ENCODE measurements at regions not wholly inside any gene's neighbourhood (a gene's known extent, or its start where the extent isn't known, plus 50 kb on each side); places are given as distances from the start of the nearest gene placed in this dataset.
A peak's percentile ranks its signal among the peaks of the same experiment; 100 is the strongest.
"Not testable (repeated sequence)": the region's sequence is repeated elsewhere in the genome, so short reads cannot be mapped to it uniquely, and the experiment has no call there.

GRCh38 chr3:124140746-124141145 lies 148.8 kb upstream of the ROPN1 start:
- no peak for DNase-seq

DNA sequence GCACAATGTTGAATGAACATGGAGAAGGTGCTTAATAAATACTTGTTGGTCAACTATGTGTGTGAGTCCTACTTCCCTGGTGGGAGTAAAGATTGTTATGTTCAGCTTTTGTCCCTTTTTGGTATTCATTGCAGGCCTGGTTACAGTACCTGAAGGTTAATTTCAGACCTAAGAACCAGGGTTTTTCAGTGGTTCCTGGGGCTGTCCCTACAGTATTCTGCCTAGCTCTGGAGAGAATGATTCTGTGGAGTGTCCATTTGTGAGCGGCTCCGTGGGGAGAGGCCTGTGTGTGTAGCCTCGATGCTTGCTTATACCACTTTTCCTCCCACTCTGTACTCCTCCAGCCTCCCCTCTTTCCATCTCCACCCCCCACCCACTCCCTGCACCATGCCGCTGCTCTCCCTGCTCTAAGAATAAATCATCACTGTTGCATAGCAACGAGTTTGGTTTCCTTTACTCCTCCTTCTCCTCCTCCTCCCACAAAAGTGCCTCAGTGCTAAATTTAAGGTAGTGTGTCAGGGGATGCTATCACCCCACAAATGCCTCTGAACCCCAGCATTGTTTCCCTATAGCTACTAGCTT lies 150.6 kb upstream of the ROPN1 start:
- DNase-seq: peak; percentile 29

DNA sequence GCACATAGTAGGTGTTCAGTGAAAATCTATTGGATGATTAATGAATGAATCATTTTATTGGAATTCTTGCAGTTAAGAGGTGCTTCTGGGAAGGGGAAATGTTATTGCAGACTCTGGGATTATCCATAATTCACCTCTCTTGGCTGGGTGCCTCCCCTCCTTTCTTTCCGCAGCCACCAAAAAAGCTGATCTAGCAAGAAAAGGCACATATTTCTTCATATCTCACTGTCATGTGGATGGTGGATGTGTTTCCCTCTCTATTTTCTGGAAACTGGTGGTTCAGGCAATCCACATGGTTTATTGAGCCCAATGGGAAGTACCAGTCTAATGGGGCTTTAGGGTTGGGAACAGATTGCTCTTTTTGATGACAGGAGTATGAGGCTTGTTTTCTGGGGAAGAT lies 151.1 kb upstream of the ROPN1 start:
- no peak for DNase-seq

DNA sequence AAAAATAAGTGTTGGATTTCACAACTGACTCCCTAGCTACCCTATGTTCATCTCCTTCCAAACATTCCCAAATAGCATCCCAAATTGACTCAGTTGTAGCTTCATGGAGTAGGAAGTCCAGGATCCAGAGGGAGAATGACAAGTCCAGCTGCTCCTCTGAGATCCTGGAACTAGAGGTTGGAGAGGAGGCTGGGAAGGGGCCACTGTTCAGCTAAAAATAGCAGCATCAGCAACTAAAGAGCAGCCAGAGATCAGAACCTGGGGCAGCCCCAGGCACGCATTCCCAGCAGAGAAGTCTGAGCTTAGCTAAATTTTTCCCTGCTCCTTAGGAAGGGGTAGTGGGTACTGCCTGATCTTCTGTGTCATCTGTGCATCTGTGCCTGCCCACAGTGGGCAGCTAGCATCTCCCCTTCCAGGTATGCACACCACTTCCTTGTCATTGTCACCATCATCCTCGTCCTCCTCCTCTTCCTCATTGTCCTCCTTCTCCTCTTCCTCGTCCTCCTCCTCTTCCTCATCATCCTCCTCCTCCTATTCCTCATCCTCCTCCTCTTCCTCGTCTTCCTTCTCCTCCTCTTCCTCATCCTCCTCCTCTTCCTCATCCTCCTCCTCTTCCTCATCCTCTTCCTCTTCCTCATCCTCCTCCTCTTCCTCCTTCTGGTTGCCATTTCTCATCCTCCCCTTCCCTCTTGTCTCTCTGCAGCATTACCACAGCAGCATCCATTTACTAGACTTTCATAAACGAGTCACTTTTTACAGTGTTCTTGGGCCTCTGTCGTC lies 152.3 kb upstream of the ROPN1 start:
- no peak for DNase-seq

- DNase-seq: no peak
Observed at GRCh38 chr3:124147429-124147828, 155.5 kb upstream of the ROPN1 start.

GRCh38 chr3:124147946-124148345 lies 156.0 kb upstream of the ROPN1 start:
- DNase-seq: no peak

DNA sequence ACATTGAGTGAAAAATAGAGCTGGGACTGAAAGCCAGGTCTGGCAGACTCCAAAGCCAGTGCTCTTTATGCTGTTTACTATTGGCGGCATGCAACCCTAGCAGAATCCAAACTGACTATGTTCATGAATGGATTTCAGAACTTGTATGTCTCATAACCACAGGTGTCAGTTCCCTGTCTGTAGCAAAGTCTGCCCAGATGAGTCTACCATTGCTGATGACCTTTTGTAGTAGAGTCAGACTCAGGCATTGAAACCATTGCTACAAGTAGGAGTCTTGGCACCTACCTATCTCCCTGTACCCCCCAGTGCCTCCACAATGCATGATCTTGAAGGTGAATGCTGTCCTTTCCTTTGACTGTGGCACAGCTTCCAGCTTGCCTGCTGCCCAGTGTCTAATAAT lies 157.2 kb upstream of the ROPN1 start:
- no peak for DNase-seq

GRCh38 chr3:124149771-124150170 lies 157.8 kb upstream of the ROPN1 start:
- no peak for DNase-seq

DNA sequence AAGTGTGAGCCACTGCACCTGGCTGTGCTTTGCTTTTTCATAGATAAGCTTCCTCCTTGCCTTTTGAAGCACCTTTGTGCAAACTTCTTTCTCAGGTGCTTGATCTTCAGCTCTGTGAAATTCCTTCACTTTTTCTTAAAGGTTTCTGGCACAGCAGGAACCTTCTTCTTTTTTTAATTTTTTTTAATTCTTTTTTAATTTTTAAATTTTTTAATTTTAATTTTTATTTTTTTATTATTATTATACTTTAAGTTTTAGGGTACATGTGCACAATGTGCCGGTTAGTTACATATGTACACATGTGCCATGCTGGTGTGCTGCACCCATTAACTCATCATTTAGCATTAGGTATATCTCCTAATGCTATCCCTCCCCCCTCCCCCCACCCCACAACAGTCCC lies 161.0 kb upstream of the ROPN1 start:
- DNase-seq: not testable (repeated sequence)

DNA sequence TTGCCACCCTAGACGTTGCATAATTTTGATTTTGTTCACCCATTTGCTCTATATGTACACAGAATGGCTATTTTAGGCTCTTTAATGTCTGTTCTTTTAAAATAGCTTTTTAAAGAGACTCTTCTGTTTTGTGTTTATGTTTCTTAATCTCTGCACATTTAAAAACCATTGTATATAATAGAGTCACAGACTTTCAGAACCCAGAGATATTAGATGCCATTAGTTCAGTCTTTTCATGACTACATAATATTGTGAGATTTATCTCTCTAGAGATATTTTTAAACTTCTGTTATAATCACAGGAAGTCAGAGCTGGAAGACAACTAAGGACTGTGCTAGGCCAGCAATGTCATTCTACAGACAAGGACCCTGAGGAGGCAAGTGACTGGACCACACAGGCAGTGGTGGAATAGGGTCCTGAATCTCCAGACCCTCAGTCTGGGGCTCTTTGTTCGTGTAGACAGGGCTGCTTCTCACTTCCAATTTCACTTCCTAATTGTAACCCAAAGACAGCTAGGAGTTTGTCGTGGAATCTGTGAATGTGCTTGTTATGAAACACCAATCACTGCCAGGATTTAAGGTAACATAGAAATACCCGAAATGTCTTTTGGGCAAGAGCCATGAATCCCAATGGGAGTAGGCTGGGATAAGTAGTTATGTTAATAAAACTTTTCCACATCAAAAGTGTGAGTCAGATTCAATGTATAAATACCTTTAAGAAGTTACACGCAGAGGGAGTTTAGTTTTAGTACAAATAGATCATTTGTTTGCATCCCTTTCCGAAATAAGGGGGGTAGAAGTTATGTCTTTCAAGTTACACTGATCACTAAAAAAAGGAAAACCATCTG lies 165.2 kb upstream of the ROPN1 start:
- no peak for DNase-seq

- no peak for DNase-seq
Observed at GRCh38 chr3:124157748-124158147, 165.8 kb upstream of the ROPN1 start.

DNA sequence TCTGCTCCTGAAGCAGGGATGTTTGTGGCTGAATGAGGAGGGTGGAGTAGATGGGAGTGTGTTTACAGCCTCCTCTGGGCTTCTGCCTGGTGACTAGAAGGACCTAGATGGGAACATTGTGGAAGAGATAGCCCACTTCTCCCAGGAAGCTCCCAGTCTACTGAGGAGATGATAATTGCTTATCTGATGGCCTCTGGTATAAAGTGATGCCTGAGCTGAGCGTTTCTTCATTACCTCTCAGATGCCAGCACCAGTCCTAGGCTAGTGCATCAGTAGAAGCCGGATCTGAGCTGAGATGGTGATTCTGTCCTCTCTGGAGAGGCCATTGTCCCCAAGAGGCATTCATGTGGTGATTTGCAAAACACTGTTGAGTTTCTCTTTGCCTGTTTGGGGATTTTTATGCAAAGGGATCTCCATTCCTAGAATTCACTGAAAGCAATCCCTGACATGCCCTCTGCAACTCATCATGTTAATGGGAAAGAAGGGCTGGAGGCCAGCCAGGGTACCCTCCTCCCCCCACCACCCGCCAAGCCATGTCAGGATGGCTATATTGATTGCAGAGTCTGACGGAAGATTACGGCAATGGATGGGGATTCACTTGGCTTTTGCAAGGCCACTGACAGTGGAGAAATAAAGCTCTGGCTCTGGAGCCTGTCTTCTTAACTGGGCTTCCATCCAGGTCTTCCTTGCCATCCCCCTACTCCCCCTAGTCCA lies 166.4 kb upstream of the ROPN1 start:
- DNase-seq: no peak

DNA sequence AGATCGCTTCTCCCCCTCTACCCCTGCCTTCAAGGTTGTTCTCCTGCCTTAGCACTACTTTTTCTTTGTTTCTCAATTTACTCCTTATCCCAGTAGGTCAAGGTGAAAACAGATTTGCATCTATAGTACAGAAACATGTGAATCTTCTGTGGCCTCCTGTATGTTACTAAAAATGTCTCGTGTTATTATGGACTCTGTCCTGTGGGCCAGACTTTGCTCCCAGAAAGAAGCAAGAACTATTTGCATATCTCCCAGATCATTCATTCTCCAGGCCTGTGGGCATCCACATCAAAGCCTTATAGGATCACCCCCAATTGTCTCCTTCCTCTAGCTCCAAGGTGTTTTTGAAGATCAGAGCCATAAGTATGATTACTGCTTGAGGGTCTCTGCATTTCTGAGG lies 169.5 kb upstream of the ROPN1 start:
- no peak for DNase-seq

- no peak for DNase-seq
Observed at GRCh38 chr3:124163689-124164088, 171.8 kb upstream of the ROPN1 start.

GRCh38 chr3:124168271-124168670 lies 176.3 kb upstream of the ROPN1 start:
- no peak for DNase-seq

DNA sequence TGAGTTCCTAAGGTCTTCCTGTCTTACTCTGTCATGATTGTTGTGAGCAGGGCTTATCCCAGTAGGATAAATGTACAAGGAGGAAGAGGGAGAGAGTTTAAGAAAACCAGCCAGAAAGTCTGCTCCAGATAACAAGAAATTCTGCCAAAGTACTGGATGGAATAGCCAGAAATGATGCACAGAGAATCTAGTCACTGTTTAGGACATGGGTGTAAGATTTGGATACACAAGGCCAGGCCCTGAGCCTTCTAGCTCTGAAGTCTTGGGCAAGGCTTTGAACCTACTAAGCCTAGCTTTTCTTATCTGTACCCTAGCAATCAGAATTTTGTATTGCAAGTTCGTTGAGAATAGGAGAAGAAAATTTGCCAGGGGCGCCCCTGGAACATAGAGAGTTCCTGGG lies 180.4 kb upstream of the ROPN1 start:
- no peak for DNase-seq

DNA sequence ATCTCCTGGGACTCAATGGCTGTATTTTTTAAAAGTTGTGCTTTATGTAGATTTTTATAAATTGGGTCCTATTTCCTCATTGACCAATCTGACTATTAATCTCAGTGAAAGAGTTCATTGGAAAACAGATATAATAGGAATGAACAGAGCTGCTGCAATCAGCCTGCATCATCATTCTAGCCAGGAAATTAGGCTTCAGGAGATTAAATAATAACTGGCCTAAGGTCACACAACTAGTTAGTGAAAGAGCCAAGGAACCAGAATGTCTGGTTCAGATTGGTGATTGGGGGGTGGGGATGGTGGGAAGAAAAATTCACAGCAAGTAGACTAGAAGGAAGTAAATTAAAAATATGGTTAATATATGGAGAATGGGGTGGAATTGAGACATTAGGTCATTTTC lies 180.9 kb upstream of the ROPN1 start:
- DNase-seq: no peak

GRCh38 chr3:124174476-124174875 lies 182.6 kb upstream of the ROPN1 start:
- peak; percentile 32 for DNase-seq

DNA sequence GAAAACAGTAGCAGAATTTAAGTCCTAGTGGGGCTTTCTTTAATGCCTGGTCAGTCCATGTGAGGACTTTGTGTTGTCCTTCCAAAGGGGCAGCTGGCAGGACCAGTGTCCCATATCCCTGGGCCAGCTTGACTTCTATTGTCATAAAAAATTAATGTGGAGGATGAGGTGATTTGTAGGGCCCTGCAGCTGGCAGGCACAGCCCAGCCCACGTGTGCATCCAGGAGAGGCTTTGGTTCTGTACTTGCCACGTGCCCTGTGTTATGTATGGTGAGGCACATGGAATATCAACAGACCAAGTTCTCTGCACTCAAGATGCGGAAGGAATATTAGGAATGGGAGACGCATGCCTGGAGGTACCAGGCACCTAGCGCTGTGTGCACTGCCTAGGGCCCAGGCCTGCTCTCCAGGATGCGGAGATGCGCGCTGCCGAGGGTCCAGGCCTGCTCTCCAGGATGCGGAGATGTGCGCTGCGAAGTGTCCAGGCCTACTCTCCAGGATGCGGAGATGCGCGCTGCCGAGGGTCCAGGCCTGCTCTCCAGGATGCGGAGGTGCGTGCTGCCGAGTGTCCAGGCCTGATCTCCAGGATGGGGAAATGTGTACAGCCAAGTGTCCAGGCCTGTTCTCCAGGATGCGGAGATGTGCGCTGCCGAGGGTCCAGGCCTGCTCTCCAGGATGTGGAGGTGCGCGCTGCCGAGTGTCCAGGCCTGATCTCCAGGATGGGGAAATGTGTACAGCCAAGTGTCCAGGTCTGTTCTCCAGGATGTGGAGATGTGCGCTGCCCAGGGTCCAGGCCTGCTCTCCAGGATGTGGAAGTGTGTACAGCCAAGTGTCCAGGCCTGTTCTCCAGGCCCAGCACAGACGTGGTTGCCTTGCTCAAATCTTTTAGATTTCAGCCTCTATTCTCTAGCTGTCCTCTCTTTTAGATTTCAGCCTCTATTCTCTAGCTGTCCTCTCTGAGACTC lies 183.3 kb upstream of the ROPN1 start:
- DNase-seq: no peak

DNA sequence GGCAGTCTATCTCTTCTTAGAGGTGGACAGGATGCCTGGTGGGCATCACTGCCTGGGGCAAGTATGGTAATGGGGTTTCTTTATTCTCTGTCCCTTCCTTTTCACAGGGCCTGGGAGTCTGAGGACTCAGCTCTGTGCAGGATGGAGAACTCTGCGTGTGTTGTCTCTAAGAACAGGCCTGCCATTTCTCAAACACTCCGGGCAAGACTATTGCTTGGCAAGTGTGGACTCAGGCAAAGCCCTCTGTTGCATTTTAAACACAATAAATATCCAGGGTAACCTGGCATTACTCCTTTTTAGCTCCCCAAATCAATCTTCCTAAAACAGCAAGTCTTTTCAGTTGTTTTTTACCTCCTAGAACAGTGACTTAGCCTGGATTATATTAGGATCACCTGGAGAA lies 185.1 kb upstream of the ROPN1 start:
- no peak for DNase-seq

- DNase-seq: no peak
Observed at GRCh38 chr3:124178531-124178930, 186.6 kb upstream of the ROPN1 start.

- DNase-seq: no peak
Observed at GRCh38 chr3:124200407-124200806, 208.5 kb upstream of the ROPN1 start.
